ENCODE measurements at regions not wholly inside any gene's neighbourhood (a gene's known extent, or its start where the extent isn't known, plus 50 kb on each side); places are given as distances from the start of the nearest gene placed in this dataset.
"Not testable (repeated sequence)": the region's sequence is repeated elsewhere in the genome, so short reads cannot be mapped to it uniquely, and the experiment has no call there.

GRCh38 chr11:39345834-39346442 is 2113.5 kb downstream of the LRRC4C start:
- Histone ChIP-seq H3K27me3 (no peaks in the 10 kb centered on the region), H3K9me3 (no peaks in the 10 kb centered on the region; the same call in 1 of the 2 replicates), H3K4me3 (no peak overlapping the region), H3K36me3 (no peaks in the 10 kb centered on the region)
- no peak for DNase-seq

DNA sequence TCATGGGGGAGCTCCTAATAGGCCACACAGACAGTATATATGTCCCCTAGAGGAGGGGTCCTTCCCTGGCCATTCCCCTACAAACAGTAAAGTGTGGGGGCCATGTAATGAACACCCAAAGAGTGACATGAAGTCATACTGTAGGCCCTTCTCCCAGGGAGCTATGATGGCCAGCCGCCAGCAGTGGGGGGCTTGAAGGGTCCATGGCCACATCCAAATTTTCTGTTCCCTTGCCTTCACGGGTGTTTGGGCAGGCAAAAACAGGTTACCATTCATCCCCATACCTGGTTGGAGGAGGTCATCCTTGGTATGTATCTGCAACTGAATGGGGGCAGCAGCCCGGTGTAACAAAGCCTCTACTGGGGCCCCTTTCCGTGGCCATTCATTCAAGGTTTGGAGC is 2118.0 kb downstream of the LRRC4C start:
- Histone ChIP-seq H3K9me3 (peaks cover 6% of the 10 kb centered on the region), H3K27me3 (no peaks in the 10 kb centered on the region), H3K4me3 (no peak overlapping the region), H3K36me3 (no peaks in the 10 kb centered on the region)
- no peak for DNase-seq

DNA sequence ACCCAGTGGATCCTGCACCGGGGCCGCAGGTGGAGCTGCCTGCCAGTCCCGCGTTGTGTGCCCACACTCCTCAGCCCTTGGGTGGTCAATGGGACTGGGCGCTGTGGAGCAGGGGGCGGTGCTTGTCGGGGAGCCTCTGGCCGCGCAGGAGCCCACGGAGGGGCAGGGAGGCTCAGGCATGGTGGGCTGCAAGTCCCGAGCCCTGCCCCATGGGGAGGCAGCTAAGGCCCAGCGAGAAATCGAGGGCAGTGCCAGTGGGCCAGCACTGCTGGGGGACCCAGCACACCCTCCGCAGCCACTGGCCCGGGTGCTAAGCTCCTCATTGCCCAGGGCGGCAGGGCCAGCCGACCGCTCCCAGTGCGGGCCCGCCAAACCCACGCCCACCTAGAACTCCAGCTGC is 2126.4 kb downstream of the LRRC4C start:
- not testable (repeated sequence) for H3K36me3 ChIP-seq, H3K27me3 ChIP-seq, H3K9me3 ChIP-seq, DNase-seq, H3K4me3 ChIP-seq

- Histone ChIP-seq H3K9me3 (0 out of 2 replicates have a peak, but pooled peaks cover 2% of the 10 kb centered on the region), H3K36me3 (no peaks in the 10 kb centered on the region), H3K4me3 (no peak overlapping the region), H3K27me3 (no peaks in the 10 kb centered on the region)
- no peak for DNase-seq
Measured at GRCh38 chr11:39327302-39327701, 2132.2 kb downstream of the LRRC4C start.

GRCh38 chr11:39311888-39312287 is 2147.6 kb downstream of the LRRC4C start:
- H3K9me3 ChIP-seq = peaks cover 15% of the 10 kb centered on the region
- not testable (repeated sequence) for H3K4me3 ChIP-seq, H3K27me3 ChIP-seq, H3K36me3 ChIP-seq, DNase-seq

DNA sequence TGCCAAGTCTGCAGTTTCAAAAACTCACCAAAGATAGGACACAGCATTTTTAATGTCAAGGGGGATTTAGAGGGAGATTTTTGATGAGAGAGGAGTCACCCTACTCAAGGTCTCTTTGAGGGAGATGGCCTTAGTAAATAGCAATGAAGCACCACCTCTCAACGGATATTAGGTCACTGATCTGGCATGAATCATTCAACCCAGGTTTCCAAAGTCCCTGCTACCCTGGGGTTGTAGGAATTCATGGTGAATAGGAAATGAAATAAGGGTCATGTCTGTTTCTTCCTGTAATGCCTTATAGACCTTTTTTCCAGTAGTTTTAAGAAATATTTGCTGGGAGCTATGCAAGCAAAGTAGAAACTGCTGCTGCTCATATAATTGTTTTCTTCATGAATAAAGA is 2154.9 kb downstream of the LRRC4C start:
- peak; percentile 9 for DNase-seq
- no peaks in the 10 kb centered on the region for H3K36me3 ChIP-seq
- H3K4me3 ChIP-seq = no peak overlapping the region
- no peaks in the 10 kb centered on the region for H3K27me3 ChIP-seq
- H3K9me3 ChIP-seq = peaks cover 15% of the 10 kb centered on the region

DNA sequence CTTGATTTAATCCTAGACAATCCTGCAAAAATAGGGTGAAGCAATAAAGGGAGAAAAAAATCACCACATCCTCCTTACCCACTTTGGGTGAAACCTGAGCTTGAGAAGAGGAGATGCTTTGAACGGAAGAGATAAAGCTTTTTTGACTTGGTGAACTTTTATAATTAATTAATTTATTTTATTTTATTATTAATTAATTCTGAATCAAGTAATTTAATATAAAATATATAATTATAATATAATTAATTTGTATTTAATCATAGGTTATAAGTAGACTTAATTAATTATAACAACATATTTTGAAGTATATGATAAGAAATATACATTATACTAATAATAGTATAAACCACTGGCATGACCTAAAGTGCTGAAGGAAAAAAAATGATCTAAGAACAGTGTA is 2164.8 kb downstream of the LRRC4C start:
- H3K9me3 ChIP-seq = peaks cover 7% of the 10 kb centered on the region; the same call in 1 of the 2 replicates
- H3K36me3 ChIP-seq = no peaks in the 10 kb centered on the region
- no peak for DNase-seq
- H3K27me3 ChIP-seq = no peaks in the 10 kb centered on the region
- H3K4me3 ChIP-seq = no peak overlapping the region

DNA sequence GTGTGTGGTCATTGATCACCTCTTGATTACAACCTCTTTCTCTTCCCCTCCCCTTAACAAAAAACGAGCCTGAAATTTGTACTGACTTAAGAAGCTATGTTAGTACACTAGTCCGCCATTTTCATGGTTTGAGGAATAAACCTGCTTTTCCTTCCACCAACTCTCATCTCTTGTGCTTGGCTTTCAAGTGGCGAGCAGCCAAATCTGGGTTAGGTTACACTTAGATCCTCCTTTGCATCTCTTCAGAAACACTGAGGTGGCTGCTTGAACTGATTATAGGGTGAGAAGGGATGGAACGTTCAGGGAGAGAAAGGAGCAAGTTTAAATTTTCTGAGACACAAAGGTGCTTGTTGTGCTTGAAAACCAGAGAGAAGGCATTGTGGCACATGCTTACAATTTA is 2171.4 kb downstream of the LRRC4C start:
- peaks cover 8% of the 10 kb centered on the region for H3K9me3 ChIP-seq
- H3K36me3 ChIP-seq = no peaks in the 10 kb centered on the region
- no peak overlapping the region for H3K4me3 ChIP-seq
- no peaks in the 10 kb centered on the region for H3K27me3 ChIP-seq
- DNase-seq = no peak

DNA sequence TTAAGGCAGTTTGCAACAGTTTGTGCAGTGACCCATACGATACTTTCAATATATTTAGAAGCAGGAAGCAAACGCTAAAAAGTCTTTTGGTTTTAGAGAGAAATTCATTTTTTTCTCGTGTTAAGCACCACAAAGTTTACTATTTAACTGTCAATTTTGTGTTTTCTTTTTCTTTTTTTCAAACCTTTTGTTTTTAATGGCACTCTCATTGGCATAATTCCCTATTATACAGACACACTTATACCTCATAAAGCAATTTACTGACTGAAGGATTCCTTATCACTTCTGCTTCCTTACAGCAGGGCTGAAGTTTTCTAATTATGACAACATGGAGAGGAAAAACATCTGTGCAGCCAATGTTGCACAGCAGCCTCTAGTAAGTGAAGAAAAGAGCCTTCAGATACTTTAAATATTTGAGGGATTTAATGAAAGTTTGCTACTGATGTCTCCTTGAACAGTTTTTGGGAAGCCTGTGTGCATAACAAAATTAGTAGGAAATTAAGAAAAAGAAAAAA is 2191.2 kb downstream of the LRRC4C start:
- no peak for DNase-seq
- no peaks in the 10 kb centered on the region for H3K9me3 ChIP-seq
- H3K4me3 ChIP-seq = no peak overlapping the region
- no peaks in the 10 kb centered on the region for H3K36me3 ChIP-seq
- H3K27me3 ChIP-seq = no peaks in the 10 kb centered on the region

GRCh38 chr11:39255648-39256047 is 2203.8 kb downstream of the LRRC4C start:
- no peaks in the 10 kb centered on the region for H3K36me3 ChIP-seq
- H3K27me3 ChIP-seq = no peaks in the 10 kb centered on the region
- no peak overlapping the region for H3K4me3 ChIP-seq
- DNase-seq = no peak
- H3K9me3 ChIP-seq = peaks cover 17% of the 10 kb centered on the region

- Histone ChIP-seq H3K27me3 (no peaks in the 10 kb centered on the region), H3K36me3 (no peaks in the 10 kb centered on the region), H3K4me3 (no peak overlapping the region), H3K9me3 (no peaks in the 10 kb centered on the region; the same call in 1 of the 2 replicates)
- no peak for DNase-seq
Measured at GRCh38 chr11:39249566-39250365, 2209.7 kb downstream of the LRRC4C start.

GRCh38 chr11:39247570-39248137 is 2211.8 kb downstream of the LRRC4C start:
- Histone ChIP-seq H3K36me3 (no peaks in the 10 kb centered on the region), H3K27me3 (no peaks in the 10 kb centered on the region), H3K4me3 (no peak overlapping the region), H3K9me3 (no peaks in the 10 kb centered on the region; the same call in 1 of the 2 replicates)
- DNase-seq = no peak

DNA sequence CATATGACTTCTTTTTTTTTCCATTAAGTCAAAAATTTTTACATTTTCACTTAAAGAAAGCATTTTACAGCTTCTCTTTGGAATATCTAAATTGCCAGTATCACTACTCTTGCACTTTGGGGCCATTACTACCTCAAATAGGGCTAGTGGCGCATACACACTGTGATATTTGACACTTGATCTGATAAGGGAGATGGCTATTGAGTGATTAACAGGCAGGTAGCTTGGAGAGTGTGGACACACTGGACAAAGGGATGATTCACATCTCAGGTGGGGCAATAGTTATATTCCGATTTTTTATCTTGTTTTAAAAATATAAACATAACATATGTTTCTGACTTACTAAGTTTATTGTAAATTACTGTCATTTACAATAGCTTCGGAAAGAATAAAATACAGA is 2219.9 kb downstream of the LRRC4C start:
- no peaks in the 10 kb centered on the region for H3K27me3 ChIP-seq
- no peaks in the 10 kb centered on the region for H3K36me3 ChIP-seq
- H3K4me3 ChIP-seq = no peak overlapping the region
- peaks cover 2% of the 10 kb centered on the region; the same call in 1 of the 2 replicates for H3K9me3 ChIP-seq
- no peak for DNase-seq

- no peak for DNase-seq
- H3K9me3 ChIP-seq = peaks cover 4% of the 10 kb centered on the region; the same call in 1 of the 2 replicates
Measured at GRCh38 chr11:39236916-39237315, 2222.5 kb downstream of the LRRC4C start.

GRCh38 chr11:39221550-39222138 is 2237.8 kb downstream of the LRRC4C start:
- no peaks in the 10 kb centered on the region for H3K36me3 ChIP-seq
- DNase-seq = no peak
- no peaks in the 10 kb centered on the region for H3K27me3 ChIP-seq
- H3K4me3 ChIP-seq = no peak overlapping the region
- peaks cover 4% of the 10 kb centered on the region; the same call in 1 of the 2 replicates for H3K9me3 ChIP-seq

More at GRCh38 chr11:39236916-39237315, 2222.5 kb downstream of the LRRC4C start:
- H3K36me3 ChIP-seq = no peaks in the 10 kb centered on the region
- no peaks in the 10 kb centered on the region for H3K27me3 ChIP-seq
- H3K4me3 ChIP-seq = no peak overlapping the region

GRCh38 chr11:39220501-39221230 is 2238.8 kb downstream of the LRRC4C start:
- no peak for DNase-seq
- H3K27me3 ChIP-seq = no peaks in the 10 kb centered on the region
- no peak overlapping the region for H3K4me3 ChIP-seq
- peaks cover 4% of the 10 kb centered on the region; the same call in 1 of the 2 replicates for H3K9me3 ChIP-seq
- no peaks in the 10 kb centered on the region for H3K36me3 ChIP-seq
